Right atrium auricular region (tissue), 2 donors: ENCODE measurements at regions not wholly inside any gene's neighbourhood (a gene's known extent, or its start where the extent isn't known, plus 50 kb on each side); places are given as distances from the start of the nearest gene placed in this dataset.
A peak's percentile ranks its signal among the peaks of the same experiment; 100 is the strongest.
"Not testable (repeated sequence)": the region's sequence is repeated elsewhere in the genome, so short reads cannot be mapped to it uniquely, and the experiment has no call there.

Source experiments
- DNase-seq: peaks from one replicate; pipeline ENCODE4 v3.0.0-alpha.2; 2019; ENCODE audit warnings: low spot score
- H3K27ac ChIP-seq, 2 donors: fragments of 200-600 bp; sonication (generic); 1 replicate in 1 of 2; 2 replicates in 1 of 2; pipeline ENCODE4 v1.5.1; 2016 to 2019
- H3K27me3 ChIP-seq, 2 donors: fragments of 200-600 bp; sonication (generic); one replicate each; pipeline versions ENCODE4 v1.5.1 to v1.6.0; 2017 to 2019
- H3K36me3 ChIP-seq: fragments of 200-600 bp; sonication (generic); one replicate; pipeline ENCODE4 v1.5.1; 2016
- H3K4me1 ChIP-seq, 2 donors: fragments of 200-600 bp; sonication (generic); one replicate each; pipeline versions ENCODE4 v1.5.1 to v1.6.0; 2017 to 2019
- H3K4me3 ChIP-seq, 2 donors: fragments of 200-600 bp; sonication (generic); 1 replicate in 1 of 2; 2 replicates in 1 of 2; pipeline ENCODE4 v1.5.1; 2017 to 2019; ENCODE audit warnings: mild to moderate bottlenecking in 1 of 2, moderate library complexity in 1 of 2
- H3K9me3 ChIP-seq, 2 donors: fragments of 200-600 bp; sonication (generic); one replicate each; pipeline ENCODE4 v1.5.1; 2019
- TF ChIP-seq, protein P1 (sequence below), 2 donors: fragments of 200-600 bp; sonication (generic); IDR thresholded peaks; one replicate each; pipeline ENCODE4 v1.5.1; 2019; ENCODE audit warnings: antibody characterized with exemption in 2 of 2

DNA sequence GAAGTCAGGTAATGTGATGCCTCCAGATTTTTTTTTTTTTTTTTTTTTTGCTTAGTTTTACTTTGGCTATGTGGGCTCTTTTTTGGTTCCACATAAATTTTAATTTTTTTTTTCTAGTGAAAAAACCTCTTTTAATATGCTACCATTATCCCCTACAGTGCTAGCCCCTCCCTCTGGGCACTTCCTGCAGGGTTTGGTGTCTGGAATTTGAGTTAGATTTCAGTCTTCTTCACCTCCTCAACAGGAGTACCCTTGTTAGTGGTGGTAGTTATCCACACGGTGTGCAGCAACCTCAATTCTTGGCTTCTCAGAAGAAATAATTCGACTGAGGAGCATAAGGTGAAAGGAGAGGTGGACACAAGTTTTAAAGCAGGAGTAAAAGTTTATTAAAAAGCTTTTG, 128.8 kb upstream of the SYNCRIP start:
- no peaks in the 10 kb centered on the region for H3K4me1 ChIP-seq
- TF ChIP-seq, protein P1, sequence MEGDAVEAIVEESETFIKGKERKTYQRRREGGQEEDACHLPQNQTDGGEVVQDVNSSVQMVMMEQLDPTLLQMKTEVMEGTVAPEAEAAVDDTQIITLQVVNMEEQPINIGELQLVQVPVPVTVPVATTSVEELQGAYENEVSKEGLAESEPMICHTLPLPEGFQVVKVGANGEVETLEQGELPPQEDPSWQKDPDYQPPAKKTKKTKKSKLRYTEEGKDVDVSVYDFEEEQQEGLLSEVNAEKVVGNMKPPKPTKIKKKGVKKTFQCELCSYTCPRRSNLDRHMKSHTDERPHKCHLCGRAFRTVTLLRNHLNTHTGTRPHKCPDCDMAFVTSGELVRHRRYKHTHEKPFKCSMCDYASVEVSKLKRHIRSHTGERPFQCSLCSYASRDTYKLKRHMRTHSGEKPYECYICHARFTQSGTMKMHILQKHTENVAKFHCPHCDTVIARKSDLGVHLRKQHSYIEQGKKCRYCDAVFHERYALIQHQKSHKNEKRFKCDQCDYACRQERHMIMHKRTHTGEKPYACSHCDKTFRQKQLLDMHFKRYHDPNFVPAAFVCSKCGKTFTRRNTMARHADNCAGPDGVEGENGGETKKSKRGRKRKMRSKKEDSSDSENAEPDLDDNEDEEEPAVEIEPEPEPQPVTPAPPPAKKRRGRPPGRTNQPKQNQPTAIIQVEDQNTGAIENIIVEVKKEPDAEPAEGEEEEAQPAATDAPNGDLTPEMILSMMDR (IDR thresholded peaks at IDR 0.05) = no peak

GRCh38 chr6:85764844-85765243, 122.2 kb upstream of the SYNCRIP start:
- H3K27ac ChIP-seq = no peak overlapping the region
- DNase-seq = no peak
- no peak overlapping the region for H3K4me3 ChIP-seq
- no peaks in the 10 kb centered on the region for H3K36me3 ChIP-seq
- H3K27me3 ChIP-seq = no peaks in the 10 kb centered on the region
- no peaks in the 10 kb centered on the region for H3K4me1 ChIP-seq
- TF ChIP-seq, protein P1 (IDR thresholded peaks at IDR 0.05) = no peak
- H3K9me3 ChIP-seq = no peaks in the 10 kb centered on the region

More for the DNA sequence above, 128.8 kb upstream of the SYNCRIP start:
- no peak for DNase-seq
- Histone ChIP-seq H3K9me3 (no peaks in the 10 kb centered on the region), H3K27ac (no peak overlapping the region), H3K4me3 (no peak overlapping the region), H3K36me3 (no peaks in the 10 kb centered on the region), H3K27me3 (no peaks in the 10 kb centered on the region)

GRCh38 chr6:85756982-85757381, 114.3 kb upstream of the SYNCRIP start:
- H3K27ac ChIP-seq = no peak overlapping the region
- TF ChIP-seq, protein P1 (IDR thresholded peaks at IDR 0.05) = peak in 1 of 2 donors; percentile 66

GRCh38 chr6:85754894-85755293, 112.2 kb upstream of the SYNCRIP start:
- no peak for DNase-seq
- TF ChIP-seq, protein P1 (IDR thresholded peaks at IDR 0.05) = no peak
- Histone ChIP-seq H3K4me3 (no peak overlapping the region), H3K9me3 (no peaks in the 10 kb centered on the region), H3K27me3 (no peaks in the 10 kb centered on the region), H3K27ac (no peak overlapping the region), H3K4me1 (no peaks in the 10 kb centered on the region), H3K36me3 (no peaks in the 10 kb centered on the region)

More at GRCh38 chr6:85756982-85757381, 114.3 kb upstream of the SYNCRIP start:
- H3K27me3 ChIP-seq = no peaks in the 10 kb centered on the region
- no peak overlapping the region for H3K4me3 ChIP-seq
- H3K9me3 ChIP-seq = no peaks in the 10 kb centered on the region
- H3K36me3 ChIP-seq = no peaks in the 10 kb centered on the region
- no peaks in the 10 kb centered on the region for H3K4me1 ChIP-seq
- DNase-seq = no peak

GRCh38 chr6:85752602-85753001, 109.9 kb upstream of the SYNCRIP start:
- Histone ChIP-seq H3K4me3 (no peak overlapping the region), H3K27ac (no peak overlapping the region), H3K4me1 (no peaks in the 10 kb centered on the region), H3K9me3 (no peaks in the 10 kb centered on the region), H3K27me3 (no peaks in the 10 kb centered on the region), H3K36me3 (no peaks in the 10 kb centered on the region)
- TF ChIP-seq, protein P1 (IDR thresholded peaks at IDR 0.05) = no peak
- no peak for DNase-seq

- no peak overlapping the region for H3K27ac ChIP-seq
- TF ChIP-seq, protein P1 (IDR thresholded peaks at IDR 0.05) = no peak
- H3K9me3 ChIP-seq = no peaks in the 10 kb centered on the region
- no peaks in the 10 kb centered on the region for H3K4me1 ChIP-seq
- H3K4me3 ChIP-seq = no peak overlapping the region
- DNase-seq = no peak
- no peaks in the 10 kb centered on the region for H3K36me3 ChIP-seq
- no peaks in the 10 kb centered on the region for H3K27me3 ChIP-seq
These were observed 108.8 kb upstream of the SYNCRIP start for GRCh38 chr6:85751374-85752055.

DNA sequence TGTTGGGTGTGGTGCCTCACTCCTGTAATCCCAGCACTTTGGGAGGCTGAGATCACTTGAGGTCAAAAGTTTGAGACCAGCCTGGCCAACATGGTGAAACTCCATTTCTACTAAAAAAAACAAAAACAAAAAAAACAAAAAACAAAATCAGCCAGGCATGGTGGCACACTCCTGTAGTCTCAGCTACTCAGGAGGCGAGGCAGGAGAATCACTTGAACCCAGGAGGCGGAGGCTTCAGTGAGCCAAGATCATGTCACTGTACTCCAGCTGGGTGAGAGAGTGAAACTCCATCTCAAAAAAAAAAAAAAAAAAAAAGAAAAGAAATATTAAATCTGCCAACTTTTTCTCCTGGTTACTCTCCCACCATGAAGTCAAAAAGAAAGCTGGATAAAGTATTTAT, 107.5 kb upstream of the SYNCRIP start:
- H3K27me3 ChIP-seq, H3K4me3 ChIP-seq, H3K4me1 ChIP-seq, H3K36me3 ChIP-seq, H3K9me3 ChIP-seq, DNase-seq, H3K27ac ChIP-seq: not testable (repeated sequence)
